ENCODE measurements at regions not wholly inside any gene's neighbourhood (a gene's known extent, or its start where the extent isn't known, plus 50 kb on each side); places are given as distances from the start of the nearest gene placed in this dataset.

GRCh38 chr12:87818441-87818840 is 210.8 kb downstream of the C12orf50 start:
- no peak overlapping the region for H3K4me3 Mint-ChIP-seq
- no peaks in the 10 kb centered on the region for H3K36me3 Mint-ChIP-seq (ENCODE audit: low read depth)
- H3K4me1 Mint-ChIP-seq (ENCODE audit: low read depth): no peaks in the 10 kb centered on the region
- H3K27ac Mint-ChIP-seq: no peak overlapping the region
- H3K27me3 Mint-ChIP-seq: no peaks in the 10 kb centered on the region
- intact Hi-C loops (cut with micrococcal nuclease): no loop called here
- H3K9me3 Mint-ChIP-seq: peaks cover 5% of the 10 kb centered on the region

- Mint-ChIP-seq H3K27me3 (no peaks in the 10 kb centered on the region), H3K4me3 (no peak overlapping the region), H3K27ac (no peak overlapping the region), H3K4me1 (ENCODE audit: low read depth) (no peaks in the 10 kb centered on the region), H3K9me3 (peaks cover 7% of the 10 kb centered on the region), H3K36me3 (ENCODE audit: low read depth) (no peaks in the 10 kb centered on the region)
- intact Hi-C loops (cut with micrococcal nuclease): no loop called here
Observed at GRCh38 chr12:87815771-87816585, 213.2 kb downstream of the C12orf50 start.

- intact Hi-C loops (cut with micrococcal nuclease): no loop called here
- Mint-ChIP-seq H3K27me3 (no peaks in the 10 kb centered on the region), H3K4me1 (ENCODE audit: low read depth) (no peaks in the 10 kb centered on the region), H3K9me3 (peaks cover 7% of the 10 kb centered on the region), H3K27ac (no peak overlapping the region), H3K4me3 (no peak overlapping the region), H3K36me3 (ENCODE audit: low read depth) (no peaks in the 10 kb centered on the region)
Observed at GRCh38 chr12:87814625-87815024, 214.6 kb downstream of the C12orf50 start.

- Mint-ChIP-seq H3K36me3 (ENCODE audit: low read depth) (no peaks in the 10 kb centered on the region), H3K9me3 (peaks cover 7% of the 10 kb centered on the region), H3K4me3 (no peak overlapping the region), H3K27ac (no peak overlapping the region), H3K27me3 (no peaks in the 10 kb centered on the region), H3K4me1 (ENCODE audit: low read depth) (no peaks in the 10 kb centered on the region)
- intact Hi-C loops (cut with micrococcal nuclease): no loop called here
Observed at GRCh38 chr12:87813476-87814234, 215.5 kb downstream of the C12orf50 start.

GRCh38 chr12:87812681-87813080 is 216.5 kb downstream of the C12orf50 start:
- no peaks in the 10 kb centered on the region for H3K4me1 Mint-ChIP-seq (ENCODE audit: low read depth)
- intact Hi-C loops (cut with micrococcal nuclease): no loop called here
- no peaks in the 10 kb centered on the region for H3K36me3 Mint-ChIP-seq (ENCODE audit: low read depth)
- peaks cover 7% of the 10 kb centered on the region for H3K9me3 Mint-ChIP-seq
- H3K27me3 Mint-ChIP-seq: no peaks in the 10 kb centered on the region
- no peak overlapping the region for H3K27ac Mint-ChIP-seq
- H3K4me3 Mint-ChIP-seq: no peak overlapping the region

- no peak overlapping the region for H3K27ac Mint-ChIP-seq
- no peaks in the 10 kb centered on the region for H3K27me3 Mint-ChIP-seq
Observed at GRCh38 chr12:87812030-87812429, 217.2 kb downstream of the C12orf50 start.

GRCh38 chr12:87809916-87810315 is 219.3 kb downstream of the C12orf50 start:
- H3K36me3 Mint-ChIP-seq (ENCODE audit: low read depth): no peaks in the 10 kb centered on the region
- no peak overlapping the region for H3K4me3 Mint-ChIP-seq
- H3K27ac Mint-ChIP-seq: no peak overlapping the region
- no peaks in the 10 kb centered on the region for H3K4me1 Mint-ChIP-seq (ENCODE audit: low read depth)
- intact Hi-C loops (cut with micrococcal nuclease): no loop called here
- H3K27me3 Mint-ChIP-seq: no peaks in the 10 kb centered on the region
- H3K9me3 Mint-ChIP-seq: peaks cover 7% of the 10 kb centered on the region

More at GRCh38 chr12:87812030-87812429, 217.2 kb downstream of the C12orf50 start:
- intact Hi-C loops (cut with micrococcal nuclease): no loop called here
- Mint-ChIP-seq H3K9me3 (peaks cover 7% of the 10 kb centered on the region), H3K4me1 (ENCODE audit: low read depth) (no peaks in the 10 kb centered on the region), H3K4me3 (no peak overlapping the region), H3K36me3 (ENCODE audit: low read depth) (no peaks in the 10 kb centered on the region)

- no peak overlapping the region for H3K27ac Mint-ChIP-seq
- H3K36me3 Mint-ChIP-seq (ENCODE audit: low read depth): no peaks in the 10 kb centered on the region
- no peaks in the 10 kb centered on the region for H3K4me1 Mint-ChIP-seq (ENCODE audit: low read depth)
- no peak overlapping the region for H3K4me3 Mint-ChIP-seq
- H3K9me3 Mint-ChIP-seq: no peaks in the 10 kb centered on the region
- no peaks in the 10 kb centered on the region for H3K27me3 Mint-ChIP-seq
- intact Hi-C loops (cut with micrococcal nuclease): no loop called here
Observed at GRCh38 chr12:87807086-87807485, 222.1 kb downstream of the C12orf50 start.

- Mint-ChIP-seq H3K4me3 (no peak overlapping the region), H3K36me3 (ENCODE audit: low read depth) (no peaks in the 10 kb centered on the region), H3K27ac (no peak overlapping the region), H3K27me3 (no peaks in the 10 kb centered on the region), H3K4me1 (ENCODE audit: low read depth) (no peaks in the 10 kb centered on the region), H3K9me3 (no peaks in the 10 kb centered on the region)
- intact Hi-C loops (cut with micrococcal nuclease): no loop called here
Observed at GRCh38 chr12:87806310-87806709, 222.9 kb downstream of the C12orf50 start.

- intact Hi-C loops (cut with micrococcal nuclease): no loop called here
- Mint-ChIP-seq H3K4me1 (ENCODE audit: low read depth) (no peaks in the 10 kb centered on the region), H3K27me3 (no peaks in the 10 kb centered on the region)
Observed at GRCh38 chr12:87804386-87804785, 224.8 kb downstream of the C12orf50 start.

GRCh38 chr12:87802721-87803011 is 226.5 kb downstream of the C12orf50 start:
- no peaks in the 10 kb centered on the region for H3K36me3 Mint-ChIP-seq (ENCODE audit: low read depth)

More at GRCh38 chr12:87804386-87804785, 224.8 kb downstream of the C12orf50 start:
- H3K36me3 Mint-ChIP-seq (ENCODE audit: low read depth): no peaks in the 10 kb centered on the region
- no peak overlapping the region for H3K4me3 Mint-ChIP-seq
- no peak overlapping the region for H3K27ac Mint-ChIP-seq
- no peaks in the 10 kb centered on the region for H3K9me3 Mint-ChIP-seq

GRCh38 chr12:87801860-87802720 is 227.1 kb downstream of the C12orf50 start:
- no peaks in the 10 kb centered on the region for H3K36me3 Mint-ChIP-seq (ENCODE audit: low read depth)
- H3K27me3 Mint-ChIP-seq: no peaks in the 10 kb centered on the region
- no peak overlapping the region for H3K4me3 Mint-ChIP-seq
- no peak overlapping the region for H3K27ac Mint-ChIP-seq
- no peaks in the 10 kb centered on the region for H3K4me1 Mint-ChIP-seq (ENCODE audit: low read depth)
- intact Hi-C loops (cut with micrococcal nuclease): no loop called here
- H3K9me3 Mint-ChIP-seq: no peaks in the 10 kb centered on the region

More at GRCh38 chr12:87802721-87803011, 226.5 kb downstream of the C12orf50 start:
- H3K9me3 Mint-ChIP-seq: no peaks in the 10 kb centered on the region
- no peaks in the 10 kb centered on the region for H3K27me3 Mint-ChIP-seq
- H3K4me3 Mint-ChIP-seq: no peak overlapping the region
- intact Hi-C loops (cut with micrococcal nuclease): no loop called here
- no peaks in the 10 kb centered on the region for H3K4me1 Mint-ChIP-seq (ENCODE audit: low read depth)
- no peak overlapping the region for H3K27ac Mint-ChIP-seq

- Mint-ChIP-seq H3K27ac (no peak overlapping the region), H3K9me3 (no peaks in the 10 kb centered on the region), H3K36me3 (ENCODE audit: low read depth) (no peaks in the 10 kb centered on the region), H3K4me3 (no peak overlapping the region), H3K27me3 (no peaks in the 10 kb centered on the region), H3K4me1 (ENCODE audit: low read depth) (no peaks in the 10 kb centered on the region)
- intact Hi-C loops (cut with micrococcal nuclease): no loop called here
Observed at GRCh38 chr12:87796961-87797516, 232.2 kb downstream of the C12orf50 start.

GRCh38 chr12:87795555-87795954 is 233.6 kb downstream of the C12orf50 start:
- intact Hi-C loops (cut with micrococcal nuclease): no loop called here
- Mint-ChIP-seq H3K27me3 (no peaks in the 10 kb centered on the region), H3K9me3 (no peaks in the 10 kb centered on the region), H3K4me3 (no peak overlapping the region), H3K4me1 (ENCODE audit: low read depth) (no peaks in the 10 kb centered on the region), H3K27ac (no peak overlapping the region), H3K36me3 (ENCODE audit: low read depth) (no peaks in the 10 kb centered on the region)

All from dendritic cell treated with granulocyte-macrophage colony-stimulating factor and Interleukin-4, amounts not matched to agents 40 ng/mL and 50 ng/mL, for 4 days (primary cell).